Natural killer cell (primary cell): ENCODE measurements at regions not wholly inside any gene's neighbourhood (a gene's known extent, or its start where the extent isn't known, plus 50 kb on each side); places are given as distances from the start of the nearest gene placed in this dataset.
A peak's percentile ranks its signal among the peaks of the same experiment; 100 is the strongest.

Experiments
- ATAC-seq, 3 donors: fragments of 150-1000 bp in 2 of 3; fragments of 200-7000 bp in 1 of 3; cut with Tn5 transposase; 1 replicate in 1 of 3; 2 replicates in 2 of 3; pipeline ENCODE4 v1.10.0; 2021; ENCODE audit warnings: mild to moderate bottlenecking in 2 of 3, moderate library complexity in 2 of 3
- DNase-seq, 2 donors: peaks; one replicate each; pipeline versions ENCODE4 v3.0.0 to v3.0.0-alpha.2; 2013 to 2021; ENCODE audit warnings: mixed read lengths in 1 of 2
- H3K27ac ChIP-seq: one replicate; pipeline ENCODE4 v1.5.1; 2013; ENCODE audit warnings: mild to moderate bottlenecking, low read length
- H3K27me3 ChIP-seq: one replicate; pipeline ENCODE4 v1.6.1; 2013; ENCODE audit warnings: low read length; ENCODE audit not compliant: control insufficient read depth, insufficient read depth
- H3K36me3 ChIP-seq: one replicate; pipeline ENCODE4 v1.6.1; 2013; ENCODE audit warnings: low read length; ENCODE audit not compliant: control insufficient read depth, insufficient read depth
- H3K4me1 ChIP-seq: one replicate; pipeline ENCODE4 v1.6.1; 2013; ENCODE audit warnings: low read length; ENCODE audit not compliant: control insufficient read depth, insufficient read depth
- H3K4me3 ChIP-seq: one replicate; pipeline ENCODE4 v1.5.1; 2013; ENCODE audit warnings: low read length
- H3K9me3 ChIP-seq: one replicate; pipeline ENCODE4 v1.6.1; 2013; ENCODE audit warnings: low read length; ENCODE audit not compliant: control insufficient read depth, insufficient read depth
- H3K27ac Mint-ChIP-seq, 2 donors: one replicate each; pipeline ENCODE4 v1.8.0; 2022; ENCODE audit warnings: mild to moderate bottlenecking in 2 of 2, mixed read lengths in 2 of 2, moderate library complexity in 1 of 2
- H3K27me3 Mint-ChIP-seq, 2 donors: one replicate each; pipeline ENCODE4 v1.8.0; 2022; ENCODE audit warnings: low read depth in 2 of 2, mixed read lengths in 2 of 2
- H3K36me3 Mint-ChIP-seq: one replicate; pipeline ENCODE4 v1.8.0; 2022; ENCODE audit warnings: mixed read lengths
- H3K4me1 Mint-ChIP-seq, 2 donors: one replicate each; pipeline ENCODE4 v1.8.0; 2022; ENCODE audit warnings: mixed read lengths in 2 of 2
- H3K4me3 Mint-ChIP-seq: one replicate; pipeline ENCODE4 v1.8.0; 2022; ENCODE audit warnings: mild to moderate bottlenecking, moderate library complexity, mixed read lengths
- H3K9me3 Mint-ChIP-seq, 2 donors: one replicate each; pipeline ENCODE4 v1.8.0; 2022; ENCODE audit warnings: mixed read lengths in 2 of 2
- WGBS: methylation state at CpG from one replicate; pipeline ENCODE4 v1.1.7; 2013; ENCODE audit warnings: missing lambda C conversion rate; ENCODE audit not compliant: insufficient coverage; 5-methylcytosine and 5-hydroxymethylcytosine counted together
- intact Hi-C: fragments of 100-400 bp; cut with micrococcal nuclease; formaldehyde crosslinking; loops from one replicate; pipeline ENCODE4 v1.14.2; 2022
- TF ChIP-seq, protein P1 (sequence below): fragments of 200-600 bp; IDR thresholded peaks from one replicate; pipeline ENCODE4 v1.8.0; 2022; ENCODE audit warnings: antibody characterized with exemption

DNA sequence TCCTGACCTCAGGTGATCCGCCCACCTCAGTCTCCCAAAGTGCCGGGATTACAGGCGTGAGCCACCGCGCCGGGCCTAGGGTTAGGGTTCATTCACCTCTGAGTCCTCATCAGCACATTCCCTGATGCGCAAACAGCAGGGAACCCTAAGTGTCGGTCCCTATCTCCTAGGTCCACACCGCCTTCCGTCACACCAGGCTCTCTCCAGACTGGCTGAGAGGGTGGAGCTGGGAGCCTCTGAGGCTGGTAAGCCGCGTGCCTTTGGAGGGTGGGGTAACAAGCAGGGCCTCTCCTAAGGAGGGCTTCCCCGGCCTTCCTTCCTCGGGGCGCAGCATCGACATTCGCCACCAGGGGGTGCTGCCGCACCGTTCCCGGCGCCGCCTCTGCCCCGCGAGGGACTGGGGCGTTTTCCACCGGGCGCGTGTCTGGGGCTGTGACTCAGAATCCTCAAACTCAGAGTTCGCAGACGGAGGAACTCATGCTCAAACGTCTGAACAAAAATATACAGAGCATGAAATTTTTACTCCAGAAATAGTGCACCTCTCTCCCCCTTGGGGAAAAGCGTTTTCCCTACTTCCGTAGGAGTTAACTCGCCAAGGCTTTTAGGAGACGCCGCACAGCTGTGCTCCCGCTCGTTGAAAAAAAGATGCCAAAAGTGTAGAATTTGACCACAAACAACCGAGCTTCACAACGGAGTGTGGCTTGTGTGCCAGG lies 63.9 kb upstream of the ASAP2 start:
- Histone ChIP-seq H3K9me3 (no peaks in the 10 kb centered on the region), H3K36me3 (no peaks in the 10 kb centered on the region), H3K27ac (no peak overlapping the region), H3K4me1 (peaks cover 8% of the 10 kb centered on the region), H3K27me3 (peaks cover 4% of the 10 kb centered on the region), H3K4me3 (no peak overlapping the region)
- peaks cover 12 to 27% of the 10 kb centered on the region in 2 donors for H3K27me3 Mint-ChIP-seq
- ATAC-seq (peak; percentile 90 to 96 (median 95)), DNase-seq (peak; percentile 73 to 81)
- no peak overlapping the region for H3K4me3 Mint-ChIP-seq
- H3K4me1 Mint-ChIP-seq = peaks cover 0 to 5% of the 10 kb centered on the region in 2 donors
- no peaks in the 10 kb centered on the region for H3K9me3 Mint-ChIP-seq
- TF ChIP-seq, protein P1, sequence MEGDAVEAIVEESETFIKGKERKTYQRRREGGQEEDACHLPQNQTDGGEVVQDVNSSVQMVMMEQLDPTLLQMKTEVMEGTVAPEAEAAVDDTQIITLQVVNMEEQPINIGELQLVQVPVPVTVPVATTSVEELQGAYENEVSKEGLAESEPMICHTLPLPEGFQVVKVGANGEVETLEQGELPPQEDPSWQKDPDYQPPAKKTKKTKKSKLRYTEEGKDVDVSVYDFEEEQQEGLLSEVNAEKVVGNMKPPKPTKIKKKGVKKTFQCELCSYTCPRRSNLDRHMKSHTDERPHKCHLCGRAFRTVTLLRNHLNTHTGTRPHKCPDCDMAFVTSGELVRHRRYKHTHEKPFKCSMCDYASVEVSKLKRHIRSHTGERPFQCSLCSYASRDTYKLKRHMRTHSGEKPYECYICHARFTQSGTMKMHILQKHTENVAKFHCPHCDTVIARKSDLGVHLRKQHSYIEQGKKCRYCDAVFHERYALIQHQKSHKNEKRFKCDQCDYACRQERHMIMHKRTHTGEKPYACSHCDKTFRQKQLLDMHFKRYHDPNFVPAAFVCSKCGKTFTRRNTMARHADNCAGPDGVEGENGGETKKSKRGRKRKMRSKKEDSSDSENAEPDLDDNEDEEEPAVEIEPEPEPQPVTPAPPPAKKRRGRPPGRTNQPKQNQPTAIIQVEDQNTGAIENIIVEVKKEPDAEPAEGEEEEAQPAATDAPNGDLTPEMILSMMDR = peak; percentile 96
- 19% methylated on average over 40 of the region's 40 CpGs for WGBS
- no peaks in the 10 kb centered on the region for H3K36me3 Mint-ChIP-seq
- no peak overlapping the region for H3K27ac Mint-ChIP-seq
- intact Hi-C loops = loop anchor here (5.0 kb wide), 1 partner anchor 905 kb away; no protein-coding TSS in a partner anchor

- H3K4me3 Mint-ChIP-seq = no peak overlapping the region
- TF ChIP-seq, protein P1 = no peak
Observed at GRCh38 chr2:9141706-9142460, 64.7 kb upstream of the ASAP2 start.

DNA sequence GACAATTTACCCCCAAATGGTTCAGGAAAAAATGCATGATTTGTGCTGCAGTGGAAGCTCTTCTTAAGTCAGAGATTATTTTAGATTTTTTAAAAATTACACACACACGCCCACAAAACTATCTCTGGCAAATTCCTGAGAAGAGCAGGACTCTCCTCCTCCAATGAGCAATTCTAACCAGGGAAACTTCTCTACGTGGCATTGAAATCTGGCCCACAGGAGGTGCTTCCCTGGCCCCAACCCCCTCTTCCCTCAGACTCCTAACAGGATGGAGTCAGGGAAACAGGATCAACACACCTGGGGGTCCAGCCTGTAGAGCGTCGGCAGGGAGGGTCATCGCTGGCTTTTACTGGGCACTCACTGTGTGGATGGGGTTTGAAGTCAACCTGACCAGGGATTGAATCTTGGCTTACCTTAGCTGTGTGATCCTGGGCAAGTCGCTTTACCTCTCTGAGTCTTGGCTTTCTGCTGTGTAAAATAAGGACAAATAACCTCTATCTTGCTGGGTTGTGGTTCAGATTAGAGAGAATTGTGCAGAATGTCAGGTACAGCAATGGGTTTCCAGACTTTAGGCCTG lies 65.4 kb upstream of the ASAP2 start:
- H3K27ac Mint-ChIP-seq = no peak overlapping the region
- DNase-seq = no peak
- H3K4me1 ChIP-seq = peaks cover 8% of the 10 kb centered on the region
- no peaks in the 10 kb centered on the region for H3K9me3 Mint-ChIP-seq
- H3K27ac ChIP-seq = no peak overlapping the region
- H3K4me3 ChIP-seq = no peak overlapping the region
- intact Hi-C loops = loop anchor here (5.0 kb wide), 1 partner anchor 906 kb away; no protein-coding TSS in a partner anchor
- no peaks in the 10 kb centered on the region for H3K36me3 Mint-ChIP-seq
- ATAC-seq = no peak
- no peaks in the 10 kb centered on the region for H3K9me3 ChIP-seq
- peaks cover 0 to 5% of the 10 kb centered on the region in 2 donors for H3K4me1 Mint-ChIP-seq
- TF ChIP-seq, protein P1 = no peak
- H3K27me3 ChIP-seq = peaks cover 4% of the 10 kb centered on the region
- H3K36me3 ChIP-seq = no peaks in the 10 kb centered on the region
- 85% methylated on average over 6 of the region's 6 CpGs for WGBS
- H3K4me3 Mint-ChIP-seq = no peak overlapping the region
- peaks cover 6 to 18% of the 10 kb centered on the region in 2 donors for H3K27me3 Mint-ChIP-seq

More at GRCh38 chr2:9141706-9142460, 64.7 kb upstream of the ASAP2 start:
- H3K4me3 ChIP-seq = no peak overlapping the region
- H3K36me3 ChIP-seq = no peaks in the 10 kb centered on the region
- WGBS = 92% methylated on average over 14 of the region's 15 CpGs
- ATAC-seq (no peak), DNase-seq (no peak)
- Mint-ChIP-seq H3K27me3 (peaks cover 10 to 23% of the 10 kb centered on the region in 2 donors), H3K9me3 (no peaks in the 10 kb centered on the region), H3K4me1 (peaks cover 0 to 5% of the 10 kb centered on the region in 2 donors), H3K27ac (no peak overlapping the region), H3K36me3 (no peaks in the 10 kb centered on the region)
- peaks cover 8% of the 10 kb centered on the region for H3K4me1 ChIP-seq
- peaks cover 4% of the 10 kb centered on the region for H3K27me3 ChIP-seq
- H3K9me3 ChIP-seq = no peaks in the 10 kb centered on the region
- intact Hi-C loops = loop anchor here (5.0 kb wide), 1 partner anchor 905 kb away; no protein-coding TSS in a partner anchor
- no peak overlapping the region for H3K27ac ChIP-seq
